Tibial nerve (tissue), 4 donors: ENCODE measurements at regions not wholly inside any gene's neighbourhood (a gene's known extent, or its start where the extent isn't known, plus 50 kb on each side); places are given as distances from the start of the nearest gene placed in this dataset.

Experiments used
- DNase-seq, 2 donors: peaks; one replicate each; pipeline ENCODE4 v3.0.0-alpha.2; 2019; ENCODE audit warnings: low spot score in 2 of 2
- H3K27ac ChIP-seq, 4 donors: fragments of 200-600 bp; sonication (generic) in 3 of 4; one replicate each; pipeline ENCODE4 v1.5.1; 2017 to 2019; ENCODE audit warnings: mild to moderate bottlenecking in 1 of 4
- H3K27me3 ChIP-seq, 2 donors: fragments of 200-600 bp; sonication (generic) in 1 of 2; one replicate each; pipeline versions ENCODE4 v1.5.1 to v1.6.0; 2017 to 2019
- H3K36me3 ChIP-seq, 3 donors: fragments of 200-600 bp; sonication (generic); one replicate each; pipeline ENCODE4 v1.5.1; 2018 to 2019
- H3K4me1 ChIP-seq, 4 donors: fragments of 200-600 bp; sonication (generic) in 3 of 4; one replicate each; pipeline ENCODE4 v1.5.1; 2017 to 2019
- H3K4me3 ChIP-seq, 4 donors: fragments of 200-600 bp; sonication (generic) in 3 of 4; one replicate each; pipeline ENCODE4 v1.5.1; 2017 to 2019; ENCODE audit warnings: mild to moderate bottlenecking in 1 of 4, moderate library complexity in 1 of 4
- H3K9me3 ChIP-seq, 4 donors: fragments of 200-600 bp; sonication (generic) in 3 of 4; one replicate each; pipeline ENCODE4 v1.5.1; 2017 to 2019
- EP300 ChIP-seq, 2 donors: sonication (generic); formaldehyde crosslinking; IDR thresholded peaks; one replicate each; pipeline ENCODE4 v1.6.1; 2017; ENCODE audit warnings: antibody characterized with exemption in 2 of 2, mild to moderate bottlenecking in 1 of 2
- POLR2A ChIP-seq, 2 donors: fragments of 450-650 bp; IDR thresholded peaks; one replicate each; pipeline ENCODE4 v1.6.1; 2017; ENCODE audit warnings: antibody characterized with exemption in 2 of 2, mild to moderate bottlenecking in 2 of 2, moderate library complexity in 2 of 2
- WGBS, 2 donors: methylation state at CpG; one replicate each; pipeline ENCODE4 v1.1.5; 2018; 5-methylcytosine and 5-hydroxymethylcytosine counted together
- TF ChIP-seq, protein P1 (sequence below), 5 experiments: fragments of 200-600 bp in 3 of 5; fragments of 450-650 bp in 2 of 5; sonication (generic) in 3 of 5; IDR thresholded peaks; one replicate each; pipeline ENCODE4 v1.5.1; 2016 to 2019; ENCODE audit warnings: antibody characterized with exemption in 5 of 5, mild to moderate bottlenecking in 3 of 5, moderate library complexity in 2 of 5

DNA sequence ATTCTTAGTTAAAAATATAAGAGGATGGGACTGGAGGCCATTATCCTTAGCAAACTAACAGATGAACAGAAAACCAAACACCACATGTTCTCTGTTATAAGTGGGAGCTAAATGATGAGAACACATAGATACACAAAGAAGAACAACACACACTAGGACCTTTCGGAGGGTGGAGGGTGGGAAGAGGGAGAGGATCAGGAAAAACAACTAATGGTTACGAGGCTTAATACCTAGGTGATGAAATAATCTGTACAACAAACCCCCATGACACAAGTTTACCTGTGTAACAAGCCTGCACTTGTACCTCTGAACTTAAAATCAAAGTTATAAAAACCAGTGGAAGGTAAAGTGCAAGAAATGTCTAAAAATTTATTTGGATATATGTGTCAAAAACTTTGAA is 1047.4 kb upstream of the C9orf72 start:
- 85 to 91% methylated on average over 2 of the region's 2 CpGs for WGBS, 2 donors
- no peaks in the 10 kb centered on the region for H3K4me1 ChIP-seq
- H3K4me3 ChIP-seq, result no peak overlapping the region
- peaks cover 0 to 12% (median 0%) of the 10 kb centered on the region in 4 donors for H3K9me3 ChIP-seq
- DNase-seq, result no peak
- H3K36me3 ChIP-seq, result no peaks in the 10 kb centered on the region
- no peak overlapping the region for H3K27ac ChIP-seq
- TF ChIP-seq, protein P1, sequence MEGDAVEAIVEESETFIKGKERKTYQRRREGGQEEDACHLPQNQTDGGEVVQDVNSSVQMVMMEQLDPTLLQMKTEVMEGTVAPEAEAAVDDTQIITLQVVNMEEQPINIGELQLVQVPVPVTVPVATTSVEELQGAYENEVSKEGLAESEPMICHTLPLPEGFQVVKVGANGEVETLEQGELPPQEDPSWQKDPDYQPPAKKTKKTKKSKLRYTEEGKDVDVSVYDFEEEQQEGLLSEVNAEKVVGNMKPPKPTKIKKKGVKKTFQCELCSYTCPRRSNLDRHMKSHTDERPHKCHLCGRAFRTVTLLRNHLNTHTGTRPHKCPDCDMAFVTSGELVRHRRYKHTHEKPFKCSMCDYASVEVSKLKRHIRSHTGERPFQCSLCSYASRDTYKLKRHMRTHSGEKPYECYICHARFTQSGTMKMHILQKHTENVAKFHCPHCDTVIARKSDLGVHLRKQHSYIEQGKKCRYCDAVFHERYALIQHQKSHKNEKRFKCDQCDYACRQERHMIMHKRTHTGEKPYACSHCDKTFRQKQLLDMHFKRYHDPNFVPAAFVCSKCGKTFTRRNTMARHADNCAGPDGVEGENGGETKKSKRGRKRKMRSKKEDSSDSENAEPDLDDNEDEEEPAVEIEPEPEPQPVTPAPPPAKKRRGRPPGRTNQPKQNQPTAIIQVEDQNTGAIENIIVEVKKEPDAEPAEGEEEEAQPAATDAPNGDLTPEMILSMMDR (IDR thresholded peaks at IDR 0.05), result no peak
- TF ChIP-seq POLR2A (IDR thresholded peaks at IDR 0.05), result no peak
- TF ChIP-seq EP300 (IDR thresholded peaks at IDR 0.05), result no peak
- no peaks in the 10 kb centered on the region for H3K27me3 ChIP-seq

DNA sequence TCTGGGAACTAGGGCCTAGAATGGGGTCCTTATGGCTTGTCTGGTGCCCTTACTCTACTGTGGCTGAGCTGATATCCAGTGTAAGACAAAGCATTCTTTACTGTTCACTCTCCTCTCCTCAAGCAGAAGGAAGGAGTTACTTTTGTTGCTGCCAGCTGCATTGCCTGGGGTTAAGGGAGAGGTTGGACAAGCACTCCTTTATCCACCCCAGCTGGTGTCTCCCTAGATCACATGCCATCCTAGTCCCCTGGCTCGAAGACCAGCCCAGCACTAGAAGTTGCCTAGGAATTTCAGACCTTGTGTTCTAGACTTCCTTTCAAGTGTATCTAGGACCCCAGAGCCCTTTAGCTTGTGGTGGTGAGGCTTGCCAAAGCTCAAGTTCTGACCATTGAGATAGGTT is 1051.5 kb upstream of the C9orf72 start:
- no peak for TF ChIP-seq EP300 (IDR thresholded peaks at IDR 0.05)
- TF ChIP-seq, protein P1 (IDR thresholded peaks at IDR 0.05), result no peak
- TF ChIP-seq POLR2A (IDR thresholded peaks at IDR 0.05), result no peak
- Histone ChIP-seq H3K9me3 (peaks cover 0 to 12% (median 0%) of the 10 kb centered on the region in 4 donors), H3K4me3 (no peak overlapping the region), H3K36me3 (no peaks in the 10 kb centered on the region), H3K27me3 (no peaks in the 10 kb centered on the region), H3K4me1 (no peaks in the 10 kb centered on the region), H3K27ac (no peak overlapping the region)
- WGBS, 2 donors, result 27 to 62% methylated on average over 1 of the region's 1 CpG
- no peak for DNase-seq

DNA sequence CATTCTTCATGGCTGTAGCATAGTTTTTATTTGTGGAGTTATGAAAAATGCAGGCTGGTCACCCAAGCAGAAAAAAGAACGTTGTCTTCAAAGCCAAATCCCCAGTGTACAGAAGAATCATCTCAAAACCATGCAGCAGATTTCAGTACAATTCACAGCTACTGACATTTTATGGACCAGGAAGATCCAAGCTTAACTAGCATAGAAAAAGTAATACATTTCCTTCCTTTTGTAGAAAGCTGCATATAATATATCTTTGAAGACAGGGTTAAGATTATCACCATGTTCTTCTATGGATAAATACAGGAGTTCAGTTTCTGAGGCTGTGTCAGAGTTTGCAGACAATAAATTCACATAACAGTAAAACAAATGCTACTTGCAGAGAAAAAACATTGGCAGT is 1054.8 kb upstream of the C9orf72 start:
- no peaks in the 10 kb centered on the region for H3K27me3 ChIP-seq
- H3K4me1 ChIP-seq, result no peaks in the 10 kb centered on the region
- TF ChIP-seq POLR2A (IDR thresholded peaks at IDR 0.05) (no peak), EP300 (IDR thresholded peaks at IDR 0.05) (no peak)
- TF ChIP-seq, protein P1 (IDR thresholded peaks at IDR 0.05), result no peak
- H3K4me3 ChIP-seq, result no peak overlapping the region
- no peak for DNase-seq
- H3K36me3 ChIP-seq, result no peaks in the 10 kb centered on the region
- peaks cover 0 to 11% (median 0%) of the 10 kb centered on the region in 4 donors for H3K9me3 ChIP-seq
- 21 to 30% methylated on average over 1 of the region's 1 CpG for WGBS, 2 donors
- no peak overlapping the region for H3K27ac ChIP-seq

DNA sequence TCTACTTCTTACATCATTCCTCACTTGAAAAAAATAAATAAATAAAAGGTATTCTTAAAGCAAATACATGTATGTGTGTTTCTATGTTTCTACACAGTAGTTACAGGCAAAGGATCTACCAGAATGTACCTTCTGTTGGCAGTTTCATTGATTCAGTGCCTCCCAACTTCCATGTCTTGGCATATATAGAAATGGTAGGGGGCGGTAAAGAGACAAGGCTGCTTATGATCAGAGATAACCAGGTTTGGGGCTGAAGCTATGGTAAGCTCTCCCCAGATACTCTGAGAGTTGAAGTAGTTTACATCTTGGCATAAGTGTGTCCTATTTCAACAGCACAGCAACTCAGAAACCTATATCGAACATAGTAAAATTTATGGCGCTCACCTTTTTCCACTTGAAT is 1075.4 kb upstream of the C9orf72 start:
- 95 to 96% methylated on average over 3 of the region's 3 CpGs for WGBS, 2 donors
- Histone ChIP-seq H3K4me1 (no peaks in the 10 kb centered on the region), H3K27me3 (no peaks in the 10 kb centered on the region), H3K4me3 (no peak overlapping the region), H3K27ac (no peak overlapping the region), H3K36me3 (no peaks in the 10 kb centered on the region), H3K9me3 (no peaks in the 10 kb centered on the region)
- no peak for DNase-seq
- TF ChIP-seq POLR2A (IDR thresholded peaks at IDR 0.05), result no peak
- no peak for TF ChIP-seq EP300 (IDR thresholded peaks at IDR 0.05)
- TF ChIP-seq, protein P1 (IDR thresholded peaks at IDR 0.05), result no peak

DNA sequence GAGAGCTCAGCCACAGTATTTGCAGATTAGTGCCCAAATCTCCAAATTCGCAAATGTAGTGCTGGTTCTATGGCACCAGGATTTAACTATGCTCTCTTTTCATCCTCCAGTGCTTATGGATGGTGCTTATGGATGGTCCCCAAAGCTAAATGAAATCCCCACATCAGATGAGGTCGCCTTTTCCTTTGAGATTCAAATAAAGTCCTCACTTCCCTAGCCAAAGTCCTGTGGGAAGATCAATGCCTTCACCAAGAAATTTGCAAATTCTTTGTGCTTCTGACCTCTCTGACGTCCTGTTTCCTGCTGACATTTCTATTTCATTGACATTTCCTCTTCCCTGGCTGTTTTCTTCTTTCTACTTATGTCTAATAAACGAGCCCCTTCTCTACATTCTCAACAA is 1077.0 kb upstream of the C9orf72 start:
- Histone ChIP-seq H3K4me3 (no peak overlapping the region), H3K36me3 (no peaks in the 10 kb centered on the region), H3K27me3 (no peaks in the 10 kb centered on the region), H3K27ac (no peak overlapping the region), H3K9me3 (no peaks in the 10 kb centered on the region), H3K4me1 (no peaks in the 10 kb centered on the region)
- no peak for DNase-seq
- TF ChIP-seq POLR2A (IDR thresholded peaks at IDR 0.05) (no peak), EP300 (IDR thresholded peaks at IDR 0.05) (no peak)
- TF ChIP-seq, protein P1 (IDR thresholded peaks at IDR 0.05), result no peak
- 36 to 41% methylated on average over 4 of the region's 4 CpGs for WGBS, 2 donors
